ENCODE measurements at regions not wholly inside any gene's neighbourhood (a gene's known extent, or its start where the extent isn't known, plus 50 kb on each side); places are given as distances from the start of the nearest gene placed in this dataset.
A peak's percentile ranks its signal among the peaks of the same experiment; 100 is the strongest.

DNA sequence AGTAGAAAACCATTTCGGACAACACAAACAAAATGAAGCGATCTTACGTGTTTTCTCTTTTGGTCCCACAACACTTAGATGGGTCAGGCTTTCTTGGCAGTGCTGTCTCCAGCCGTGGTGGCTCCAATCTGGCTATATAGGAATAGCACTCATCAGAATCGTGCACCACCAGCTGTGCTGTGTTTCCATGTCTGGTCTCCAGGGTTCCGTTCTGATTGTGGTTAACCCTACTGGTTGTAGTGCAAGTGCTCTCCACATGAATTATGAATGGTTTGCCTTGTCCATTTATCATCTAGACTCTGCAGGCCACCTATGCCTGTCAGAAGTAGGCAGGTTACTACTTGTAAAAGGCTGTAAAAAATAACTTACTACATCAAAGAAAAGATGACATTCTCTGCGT, 536.3 kb downstream of the IQCM start:
- Histone ChIP-seq H3K4me3 (no peak overlapping the region), H3K36me3 (no peaks in the 10 kb centered on the region), H3K4me1 (peaks cover 0 to 15% (median 0%) of the 10 kb centered on the region in 9 donors), H3K27ac (peak overlapping the region in 3 of 10 donors; percentile 22 to 65 (median 54)), H3K9me3 (peaks cover 0 to 18% (median 6%) of the 10 kb centered on the region in 11 donors), H3K27me3 (no peaks in the 10 kb centered on the region)
- no peak for DNase-seq
- peak in 5 of 8 donors; percentile 33 to 67 (median 46) for ATAC-seq
- 73% methylated on average over 7 of the region's 7 CpGs for WGBS, 2 donors
- TF ChIP-seq, protein P1, sequence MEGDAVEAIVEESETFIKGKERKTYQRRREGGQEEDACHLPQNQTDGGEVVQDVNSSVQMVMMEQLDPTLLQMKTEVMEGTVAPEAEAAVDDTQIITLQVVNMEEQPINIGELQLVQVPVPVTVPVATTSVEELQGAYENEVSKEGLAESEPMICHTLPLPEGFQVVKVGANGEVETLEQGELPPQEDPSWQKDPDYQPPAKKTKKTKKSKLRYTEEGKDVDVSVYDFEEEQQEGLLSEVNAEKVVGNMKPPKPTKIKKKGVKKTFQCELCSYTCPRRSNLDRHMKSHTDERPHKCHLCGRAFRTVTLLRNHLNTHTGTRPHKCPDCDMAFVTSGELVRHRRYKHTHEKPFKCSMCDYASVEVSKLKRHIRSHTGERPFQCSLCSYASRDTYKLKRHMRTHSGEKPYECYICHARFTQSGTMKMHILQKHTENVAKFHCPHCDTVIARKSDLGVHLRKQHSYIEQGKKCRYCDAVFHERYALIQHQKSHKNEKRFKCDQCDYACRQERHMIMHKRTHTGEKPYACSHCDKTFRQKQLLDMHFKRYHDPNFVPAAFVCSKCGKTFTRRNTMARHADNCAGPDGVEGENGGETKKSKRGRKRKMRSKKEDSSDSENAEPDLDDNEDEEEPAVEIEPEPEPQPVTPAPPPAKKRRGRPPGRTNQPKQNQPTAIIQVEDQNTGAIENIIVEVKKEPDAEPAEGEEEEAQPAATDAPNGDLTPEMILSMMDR (IDR thresholded peaks at IDR 0.05): no peak
- intact Hi-C loops (cut with DNase I): no loop called here

DNA sequence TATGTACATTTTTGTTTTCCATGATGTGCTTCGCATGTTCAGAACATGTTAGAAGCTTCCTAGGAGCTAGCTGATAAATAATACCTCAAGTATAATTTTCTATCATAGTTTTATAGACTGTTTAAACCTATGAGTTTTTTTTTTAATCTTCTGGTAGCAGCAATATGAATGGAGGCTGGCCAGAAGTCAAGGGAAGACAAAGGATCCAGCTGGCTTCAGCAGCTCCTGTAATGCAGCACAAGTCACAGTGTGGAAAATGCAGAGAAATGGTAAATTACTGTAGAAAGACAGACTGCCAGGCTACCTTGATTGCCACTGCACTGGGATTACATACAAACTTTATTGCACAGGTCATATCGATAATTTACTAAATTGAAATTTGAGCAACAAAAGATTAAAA, 537.9 kb downstream of the IQCM start:
- TF ChIP-seq, protein P1 (IDR thresholded peaks at IDR 0.05): no peak
- Histone ChIP-seq H3K36me3 (no peaks in the 10 kb centered on the region), H3K9me3 (peaks cover 0 to 22% (median 6%) of the 10 kb centered on the region in 11 donors), H3K4me1 (peaks cover 0 to 15% (median 0%) of the 10 kb centered on the region in 9 donors), H3K27ac (no peak overlapping the region), H3K27me3 (no peaks in the 10 kb centered on the region), H3K4me3 (no peak overlapping the region)
- no peak for DNase-seq
- WGBS, 2 donors: 92 to 93% methylated on average over 2 of the region's 2 CpGs
- ATAC-seq: no peak
- intact Hi-C loops (cut with DNase I): no loop called here

DNA sequence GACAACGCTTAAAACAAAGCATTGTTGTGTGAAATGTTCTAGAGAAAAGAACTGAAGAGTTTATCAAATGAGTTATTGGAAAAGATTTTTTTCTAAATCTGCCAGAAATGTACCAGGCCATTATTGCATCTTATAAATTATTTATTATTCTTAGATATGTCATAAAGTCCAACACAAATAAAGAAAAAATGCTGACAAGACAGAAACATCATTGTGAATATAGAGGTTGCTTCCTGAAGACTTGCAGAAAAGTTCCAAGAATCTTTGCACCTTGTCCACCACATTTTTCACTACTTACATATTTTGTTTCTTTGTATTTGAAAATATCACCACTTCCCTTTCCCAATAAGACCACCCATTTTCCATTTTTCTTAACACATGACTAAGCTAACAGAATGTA, 545.8 kb downstream of the IQCM start:
- intact Hi-C loops (cut with DNase I): no loop called here
- Histone ChIP-seq H3K36me3 (no peaks in the 10 kb centered on the region), H3K9me3 (peaks cover 0 to 14% (median 0%) of the 10 kb centered on the region in 11 donors), H3K4me3 (no peak overlapping the region), H3K4me1 (no peaks in the 10 kb centered on the region), H3K27me3 (no peaks in the 10 kb centered on the region), H3K27ac (no peak overlapping the region)
- ATAC-seq (no peak), DNase-seq (no peak)
- TF ChIP-seq, protein P1 (IDR thresholded peaks at IDR 0.05): no peak
- WGBS, 2 donors: 94 to 100% methylated on average over 1 of the region's 1 CpG

DNA sequence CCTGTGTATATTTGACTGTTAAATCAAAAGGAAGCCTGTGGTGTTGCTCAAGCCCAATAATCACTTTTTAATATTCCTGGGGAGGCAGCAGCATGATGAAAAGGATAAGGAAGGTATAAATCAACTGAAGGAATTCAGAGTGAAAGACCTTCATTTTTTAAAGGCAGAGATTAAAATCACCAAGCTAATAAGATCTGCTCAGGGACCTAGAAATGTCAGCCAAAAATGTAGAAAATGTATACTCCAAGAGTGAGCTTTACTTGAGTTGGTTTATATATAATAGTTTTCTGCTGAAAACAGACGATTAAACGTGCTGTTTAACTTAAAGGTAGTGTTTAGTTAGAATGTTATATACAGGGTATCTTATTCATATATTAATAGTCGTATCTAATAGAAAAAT, 549.3 kb downstream of the IQCM start:
- TF ChIP-seq, protein P1 (IDR thresholded peaks at IDR 0.05): no peak
- DNase-seq (no peak), ATAC-seq (no peak)
- Histone ChIP-seq H3K27me3 (no peaks in the 10 kb centered on the region), H3K27ac (no peak overlapping the region), H3K4me1 (no peaks in the 10 kb centered on the region), H3K9me3 (peaks cover 0 to 14% (median 0%) of the 10 kb centered on the region in 11 donors), H3K36me3 (no peaks in the 10 kb centered on the region), H3K4me3 (no peak overlapping the region)
- 84 to 89% methylated on average over 3 of the region's 3 CpGs for WGBS, 2 donors
- intact Hi-C loops (cut with DNase I): no loop called here
